Erythroblast (primary cell): ENCODE measurements at regions not wholly inside any gene's neighbourhood (a gene's known extent, or its start where the extent isn't known, plus 50 kb on each side); places are given as distances from the start of the nearest gene placed in this dataset.

Experiments used
- GATA1 ChIP-seq: IDR thresholded peaks from 2 replicates; pipeline ENCODE4 v1.6.1; 2011; ENCODE audit warnings: low read depth, mild to moderate bottlenecking, control low read depth, low read length, moderate library complexity
- POLR2A ChIP-seq: IDR thresholded peaks from 2 replicates; pipeline ENCODE4 v1.6.1; 2011; ENCODE audit warnings: mild to moderate bottlenecking, low read length

GRCh38 chr6:126258150-126258549 lies 81.8 kb upstream of the CENPW start:
- TF ChIP-seq POLR2A (no peak), GATA1 (no peak)
